Prostate gland (tissue), 2 donors: ENCODE measurements at regions not wholly inside any gene's neighbourhood (a gene's known extent, or its start where the extent isn't known, plus 50 kb on each side); places are given as distances from the start of the nearest gene placed in this dataset.
"Not testable (repeated sequence)": the region's sequence is repeated elsewhere in the genome, so short reads cannot be mapped to it uniquely, and the experiment has no call there.

Experiments used
- CTCF ChIP-seq, 4 experiments: fragments of 200-600 bp in 2 of 4; fragments of 450-650 bp in 2 of 4; sonication (generic) in 2 of 4; IDR thresholded peaks; 1 replicate in 3 of 4; 2 replicates in 1 of 4; pipeline ENCODE4 v1.5.1; 2016 to 2019; ENCODE audit warnings: antibody characterized with exemption in 4 of 4, mild to moderate bottlenecking in 2 of 4, moderate library complexity in 2 of 4
- POLR2AphosphoS5 ChIP-seq: sonication (generic); formaldehyde crosslinking; IDR thresholded peaks from one replicate; pipeline ENCODE4 v1.6.1; 2017; ENCODE audit warnings: antibody characterized with exemption

- TF ChIP-seq POLR2AphosphoS5; CTCF (IDR thresholded peaks at IDR 0.05): not testable (repeated sequence)
Observed at GRCh38 chr18:15001038-15001794, 253.2 kb downstream of the ANKRD30B start.
